Activated naive CD4-positive, alpha-beta T cell (primary cell): ENCODE measurements at regions not wholly inside any gene's neighbourhood (a gene's known extent, or its start where the extent isn't known, plus 50 kb on each side); places are given as distances from the start of the nearest gene placed in this dataset.
"Not testable (repeated sequence)": the region's sequence is repeated elsewhere in the genome, so short reads cannot be mapped to it uniquely, and the experiment has no call there.

ENCODE experiments used
- DNase-seq, 4 experiments: peaks; one replicate each; lab custom pipeline; 2025; lab: John Stamatoyannopoulos, UW

GRCh38 chr13:66237411-66238062 lies 992.6 kb downstream of the PCDH9 start:
- DNase-seq, result no peak

GRCh38 chr13:66234159-66234558 lies 996.0 kb downstream of the PCDH9 start:
- DNase-seq, result no peak

- not testable (repeated sequence) for DNase-seq
Observed at GRCh38 chr13:66231958-66232357, 998.2 kb downstream of the PCDH9 start.

- no peak for DNase-seq
Observed at GRCh38 chr13:66225072-66225471, 1005.1 kb downstream of the PCDH9 start.

GRCh38 chr13:66224663-66225062 lies 1005.5 kb downstream of the PCDH9 start:
- no peak for DNase-seq

- DNase-seq, result no peak
Observed at GRCh38 chr13:66222926-66223325, 1007.2 kb downstream of the PCDH9 start.

GRCh38 chr13:66222127-66222526 lies 1008.0 kb downstream of the PCDH9 start:
- DNase-seq, result no peak

- no peak for DNase-seq
Observed at GRCh38 chr13:66219506-66219905, 1010.6 kb downstream of the PCDH9 start.

GRCh38 chr13:66218583-66218982 lies 1011.6 kb downstream of the PCDH9 start:
- DNase-seq, result no peak

- no peak for DNase-seq
Observed at GRCh38 chr13:66216728-66217127, 1013.4 kb downstream of the PCDH9 start.

- no peak for DNase-seq
Observed at GRCh38 chr13:66214467-66214866, 1015.7 kb downstream of the PCDH9 start.

- no peak for DNase-seq
Observed at GRCh38 chr13:66212511-66212910, 1017.6 kb downstream of the PCDH9 start.

- DNase-seq, result no peak
Observed at GRCh38 chr13:66210677-66211076, 1019.5 kb downstream of the PCDH9 start.

- no peak for DNase-seq
Observed at GRCh38 chr13:66208589-66208988, 1021.5 kb downstream of the PCDH9 start.

GRCh38 chr13:66207610-66208009 lies 1022.5 kb downstream of the PCDH9 start:
- no peak for DNase-seq

- no peak for DNase-seq
Observed at GRCh38 chr13:66205807-66206206, 1024.3 kb downstream of the PCDH9 start.

- no peak for DNase-seq
Observed at GRCh38 chr13:66200555-66200954, 1029.6 kb downstream of the PCDH9 start.

GRCh38 chr13:66195238-66195637 lies 1034.9 kb downstream of the PCDH9 start:
- no peak for DNase-seq

- DNase-seq, result no peak
Observed at GRCh38 chr13:66189986-66190385, 1040.2 kb downstream of the PCDH9 start.

- DNase-seq, result no peak
Observed at GRCh38 chr13:66180836-66181235, 1049.3 kb downstream of the PCDH9 start.

- no peak for DNase-seq
Observed at GRCh38 chr13:66171920-66172319, 1058.2 kb downstream of the PCDH9 start.

- no peak for DNase-seq
Observed at GRCh38 chr13:66162470-66162869, 1067.7 kb downstream of the PCDH9 start.

- no peak for DNase-seq
Observed at GRCh38 chr13:66159511-66159910, 1070.6 kb downstream of the PCDH9 start.

GRCh38 chr13:66154976-66155375 lies 1075.2 kb downstream of the PCDH9 start:
- DNase-seq, result no peak
